Panc1 (cell line): ENCODE measurements at regions not wholly inside any gene's neighbourhood (a gene's known extent, or its start where the extent isn't known, plus 50 kb on each side); places are given as distances from the start of the nearest gene placed in this dataset.

Source experiments
- CTCF ChIP-seq: fragments of 450-650 bp; IDR thresholded peaks from 2 replicates; pipeline ENCODE4 v1.5.1; 2017; ENCODE audit warnings: mild to moderate bottlenecking
- POLR2AphosphoS5 ChIP-seq: IDR thresholded peaks from 2 replicates; pipeline ENCODE4 v1.6.1; 2012; ENCODE audit warnings: mild to moderate bottlenecking, low read depth, low read length, moderate library complexity
- REST ChIP-seq, 2 experiments: IDR thresholded peaks; 2 replicates each; pipeline ENCODE4 v1.6.1; 2011 to 2012; ENCODE audit warnings: low read depth in 2 of 2, control low read depth in 1 of 2, low read length in 1 of 2, mild to moderate bottlenecking in 1 of 2, moderate library complexity in 1 of 2; ENCODE audit not compliant: insufficient read depth in 1 of 2
- SIN3A ChIP-seq: IDR thresholded peaks from 2 replicates; pipeline ENCODE4 v1.6.1; 2012; ENCODE audit warnings: low read depth, mild to moderate bottlenecking, low read length, moderate library complexity, borderline replicate concordance; ENCODE audit not compliant: insufficient read depth
- TCF7L2 ChIP-seq: IDR thresholded peaks from 2 replicates; pipeline ENCODE4 v1.6.1; 2011; ENCODE audit warnings: mild to moderate bottlenecking, low read depth, low read length, inconsistent platforms

- TF ChIP-seq CTCF (no peak), TCF7L2 (no peak), REST (IDR thresholded peaks at IDR 0.05; ENCODE audit: insufficient read depth in 1 of 2, low read depth in 2 of 2, low read length in 1 of 2) (no peak), SIN3A (no peak), POLR2AphosphoS5 (no peak)
Measured at GRCh38 chr20:50387996-50388332, 122.2 kb upstream of the PTPN1 start.
